Prostate gland (tissue), 2 donors: ENCODE measurements at regions not wholly inside any gene's neighbourhood (a gene's known extent, or its start where the extent isn't known, plus 50 kb on each side); places are given as distances from the start of the nearest gene placed in this dataset.

Experiments used
- CTCF ChIP-seq, 4 experiments: fragments of 200-600 bp in 2 of 4; fragments of 450-650 bp in 2 of 4; sonication (generic) in 2 of 4; IDR thresholded peaks; 1 replicate in 3 of 4; 2 replicates in 1 of 4; pipeline ENCODE4 v1.5.1; 2016 to 2019; ENCODE audit warnings: antibody characterized with exemption in 4 of 4, mild to moderate bottlenecking in 2 of 4, moderate library complexity in 2 of 4
- POLR2A ChIP-seq: fragments of 450-650 bp; IDR thresholded peaks from one replicate; pipeline ENCODE4 v1.6.1; 2016; ENCODE audit warnings: antibody characterized with exemption, mild to moderate bottlenecking
- POLR2AphosphoS5 ChIP-seq: sonication (generic); formaldehyde crosslinking; IDR thresholded peaks from one replicate; pipeline ENCODE4 v1.6.1; 2017; ENCODE audit warnings: antibody characterized with exemption

- no peak for TF ChIP-seq CTCF (IDR thresholded peaks at IDR 0.05)
- no peak for TF ChIP-seq POLR2AphosphoS5
- no peak for TF ChIP-seq POLR2A
These were observed 171.1 kb downstream of the PDGFRA start for GRCh38 chr4:54400188-54400587.
